BJ (cell line): ENCODE measurements at regions not wholly inside any gene's neighbourhood (a gene's known extent, or its start where the extent isn't known, plus 50 kb on each side); places are given as distances from the start of the nearest gene placed in this dataset.

Experiments
- CTCF ChIA-PET: fragments of 350-600 bp; formaldehyde crosslinking; extraction: SDS; loops from one replicate; lab custom pipeline; 2021; ENCODE audit warnings: antibody characterized with exemption, inconsistent platforms; lab: Yijun Ruan, JAX
- POLR2A ChIA-PET: fragments of 300-600 bp; sonication (Branson Sonifier 250); formaldehyde crosslinking; extraction: SDS; loops from one replicate; lab custom pipeline; 2021; ENCODE audit warnings: antibody characterized with exemption; lab: Charles Lee
- DNase-seq: peaks from one replicate; pipeline ENCODE4 v3.0.0-alpha.2; 2011; ENCODE audit warnings: low read depth
- H3K27me3 ChIP-seq: 2 replicates; pipeline ENCODE4 v1.6.0; 2011; ENCODE audit warnings: low read length; ENCODE audit not compliant: control insufficient read depth, insufficient read depth
- H3K36me3 ChIP-seq: 2 replicates; pipeline ENCODE4 v1.5.1; 2011; ENCODE audit warnings: low read length; ENCODE audit not compliant: control insufficient read depth, insufficient read depth
- H3K4me3 ChIP-seq: 2 replicates; pipeline ENCODE4 v1.5.1; 2011; ENCODE audit warnings: low read depth, mild to moderate bottlenecking, control low read depth, low read length
- CTCF ChIP-seq: IDR thresholded peaks from 2 replicates; pipeline ENCODE4 v1.5.1; 2011; ENCODE audit warnings: low read depth, mild to moderate bottlenecking, control low read depth, inconsistent platforms, low read length, moderate library complexity; ENCODE audit not compliant: insufficient read depth

GRCh38 chr10:128695931-128696330 lies 569.7 kb upstream of the MKI67 start:
- POLR2A ChIA-PET: no interaction called here
- no peaks in the 10 kb centered on the region for H3K27me3 ChIP-seq
- CTCF ChIA-PET: no interaction called here
- no peak overlapping the region for H3K4me3 ChIP-seq
- no peak for DNase-seq
- H3K36me3 ChIP-seq: no peaks in the 10 kb centered on the region
- no peak for TF ChIP-seq CTCF

- ChIA-PET POLR2A (no interaction called here), CTCF (no interaction called here)
- no peak for TF ChIP-seq CTCF
- no peak overlapping the region for H3K4me3 ChIP-seq
- DNase-seq: no peak
- H3K36me3 ChIP-seq: no peaks in the 10 kb centered on the region
- H3K27me3 ChIP-seq: no peaks in the 10 kb centered on the region
These were observed 571.2 kb upstream of the MKI67 start for GRCh38 chr10:128697437-128697836.

- DNase-seq: no peak
- ChIA-PET CTCF (interaction anchor here (0.7 kb wide), 1 partner anchor 1066 kb away, joined by 3 read pairs; no protein-coding TSS in a partner anchor), POLR2A (no interaction called here)
- no peaks in the 10 kb centered on the region for H3K27me3 ChIP-seq
- H3K4me3 ChIP-seq: no peak overlapping the region
- no peaks in the 10 kb centered on the region for H3K36me3 ChIP-seq
- TF ChIP-seq CTCF: no peak
These were observed 575.2 kb upstream of the MKI67 start for GRCh38 chr10:128701381-128701780.

- POLR2A ChIA-PET: no interaction called here
- DNase-seq: no peak
- TF ChIP-seq CTCF: no peak
These were observed 575.6 kb upstream of the MKI67 start for GRCh38 chr10:128701837-128702236.

GRCh38 chr10:128704716-128705115 lies 578.5 kb upstream of the MKI67 start:
- Histone ChIP-seq H3K36me3 (no peaks in the 10 kb centered on the region), H3K27me3 (no peaks in the 10 kb centered on the region), H3K4me3 (no peak overlapping the region)
- POLR2A ChIA-PET: no interaction called here
- DNase-seq: no peak
- CTCF ChIA-PET: no interaction called here
- TF ChIP-seq CTCF: no peak

More at GRCh38 chr10:128701837-128702236, 575.6 kb upstream of the MKI67 start:
- Histone ChIP-seq H3K27me3 (no peaks in the 10 kb centered on the region), H3K4me3 (no peak overlapping the region), H3K36me3 (no peaks in the 10 kb centered on the region)
- CTCF ChIA-PET: interaction anchor here (0.7 kb wide), 1 partner anchor 1066 kb away, joined by 3 read pairs; no protein-coding TSS in a partner anchor
